ENCODE measurements at regions not wholly inside any gene's neighbourhood (a gene's known extent, or its start where the extent isn't known, plus 50 kb on each side); places are given as distances from the start of the nearest gene placed in this dataset.

GRCh38 chr5:38151878-38152277 is 106.5 kb upstream of the EGFLAM start:
- TF ChIP-seq CTCF (conservative IDR thresholded peaks at IDR 0.05) (no peak), EZH2 (IDR thresholded peaks at IDR 0.05; ENCODE audit: low read depth) (no peak)

All from PC-9 (cell line).